SKM-1 treated with dmso at 0.1 percent for 144 hours (cell line): ENCODE measurements at regions not wholly inside any gene's neighbourhood (a gene's known extent, or its start where the extent isn't known, plus 50 kb on each side); places are given as distances from the start of the nearest gene placed in this dataset.
"Not testable (repeated sequence)": the region's sequence is repeated elsewhere in the genome, so short reads cannot be mapped to it uniquely, and the experiment has no call there.

Experiments
- DNase-seq: peaks from one replicate; lab custom pipeline; 2025; ENCODE audit not compliant: unreplicated experiment; lab: John Stamatoyannopoulos, UW

GRCh38 chr1:146287881-146288280, 59.1 kb upstream of the NOTCH2NLA start:
- not testable (repeated sequence) for DNase-seq

- DNase-seq, result not testable (repeated sequence)
These were observed 55.9 kb upstream of the NOTCH2NLA start for GRCh38 chr1:146284760-146285159.

GRCh38 chr1:146283527-146283880, 54.7 kb upstream of the NOTCH2NLA start:
- not testable (repeated sequence) for DNase-seq

GRCh38 chr1:146282807-146283526, 54.1 kb upstream of the NOTCH2NLA start:
- DNase-seq, result not testable (repeated sequence)

GRCh38 chr1:146281522-146281921, 52.7 kb upstream of the NOTCH2NLA start:
- not testable (repeated sequence) for DNase-seq

- DNase-seq, result not testable (repeated sequence)
These were observed 49.9 kb upstream of the NOTCH2NLA start for GRCh38 chr1:146278758-146279157.
